SK-N-SH (cell line): ENCODE measurements at regions not wholly inside any gene's neighbourhood (a gene's known extent, or its start where the extent isn't known, plus 50 kb on each side); places are given as distances from the start of the nearest gene placed in this dataset.

Source experiments
- CTCF ChIA-PET: fragments of 300-600, 350-600 bp; formaldehyde crosslinking; extraction: SDS; loops from one replicate; lab custom pipeline; 2021; lab: Yijun Ruan, JAX
- POLR2A ChIA-PET: fragments of 350-600 bp; sonication (Branson Sonifier 250); formaldehyde crosslinking; extraction: SDS; loops from one replicate; lab custom pipeline; 2020; ENCODE audit warnings: antibody characterized with exemption, inconsistent platforms; lab: Yijun Ruan, JAX
- DNase-seq: peaks from one replicate; pipeline ENCODE4 v3.0.0; 2012
- H2AFZ ChIP-seq: fragments of 200-600 bp; sonication (generic); 2 replicates; pipeline ENCODE4 v1.8.1; 2016; ENCODE audit warnings: antibody characterized with exemption, mild to moderate bottlenecking, low read depth
- H3F3A ChIP-seq: fragments of 200-600 bp; sonication (generic); replicated peaks from 2 replicates; pipeline ENCODE3; 2016; ENCODE audit warnings: antibody characterized with exemption, mild to moderate bottlenecking; ENCODE audit not compliant: insufficient read depth
- H3K27ac ChIP-seq, 2 experiments: fragments of 200-500 bp in 1 of 2; fragments of 200-600 bp in 1 of 2; sonication (Bioruptor generic) in 1 of 2; sonication (generic), shearing (Covaris generic) in 1 of 2; 2 replicates each; pipeline versions ENCODE4 v1.5.1 to v1.6.1; 2014 to 2016; ENCODE audit warnings: low read depth in 2 of 2, inconsistent platforms in 1 of 2, low read length in 1 of 2, mild to moderate bottlenecking in 1 of 2, mixed read lengths in 1 of 2
- H3K27me3 ChIP-seq: fragments of 200-600 bp; sonication (generic), shearing (Covaris generic); 2 replicates; pipeline ENCODE4 v1.6.1; 2016; ENCODE audit warnings: mixed run types; ENCODE audit not compliant: insufficient read depth
- H3K36me3 ChIP-seq, 2 experiments: fragments of 200-500 bp in 1 of 2; fragments of 200-600 bp in 1 of 2; sonication (Bioruptor generic) in 1 of 2; sonication (generic) in 1 of 2; replicated peaks in 1 of 2; 2 replicates each; pipeline versions ENCODE3 to v1.5.1; 2014 to 2016; ENCODE audit warnings: low read length in 1 of 2, mild to moderate bottlenecking in 1 of 2; ENCODE audit not compliant: insufficient read depth in 2 of 2, control insufficient read depth in 1 of 2
- H3K4me1 ChIP-seq, 2 experiments: fragments of 200-500 bp in 1 of 2; fragments of 200-600 bp in 1 of 2; sonication (Bioruptor generic) in 1 of 2; sonication (generic), shearing (Covaris generic) in 1 of 2; 2 replicates each; pipeline versions ENCODE4 v1.5.1 to v1.6.1; 2014 to 2016; ENCODE audit warnings: low read depth in 1 of 2, low read length in 1 of 2, mixed run types in 1 of 2; ENCODE audit not compliant: insufficient read depth in 2 of 2, control insufficient read depth in 1 of 2
- H3K4me2 ChIP-seq: fragments of 200-600 bp; sonication (generic), shearing (Covaris generic); 2 replicates; pipeline ENCODE4 v1.6.1; 2017; ENCODE audit warnings: mixed run types
- H3K4me3 ChIP-seq, 2 experiments: fragments of 200-500 bp in 1 of 2; fragments of 200-600 bp in 1 of 2; sonication (Bioruptor generic) in 1 of 2; sonication (generic), shearing (Covaris generic) in 1 of 2; 2 replicates each; pipeline versions ENCODE4 v1.5.1 to v1.8.1; 2014 to 2016; ENCODE audit warnings: low read depth in 2 of 2, inconsistent platforms in 1 of 2, low read length in 1 of 2, mild to moderate bottlenecking in 1 of 2, mixed read lengths in 1 of 2, moderate library complexity in 1 of 2
- H3K79me2 ChIP-seq: fragments of 200-600 bp; sonication (generic); 2 replicates; pipeline ENCODE4 v1.8.1; 2017; ENCODE audit warnings: mild to moderate bottlenecking; ENCODE audit not compliant: insufficient read depth
- H3K9ac ChIP-seq: fragments of 200-600 bp; sonication (generic); 2 replicates; pipeline ENCODE4 v1.6.1; 2017; ENCODE audit warnings: mixed run types
- H3K9me2 ChIP-seq: fragments of 200-600 bp; sonication (generic); 2 replicates; pipeline ENCODE4 v1.6.1; 2017; ENCODE audit warnings: mixed run types
- H3K9me3 ChIP-seq: fragments of 200-600 bp; sonication (generic); 2 replicates; pipeline ENCODE4 v1.6.1; 2017; ENCODE audit warnings: mixed run types, mild to moderate bottlenecking, moderate library complexity
- H4K20me1 ChIP-seq: fragments of 200-600 bp; sonication (generic); 2 replicates; pipeline ENCODE4 v1.6.1; 2017; ENCODE audit warnings: mild to moderate bottlenecking, mixed run types; ENCODE audit not compliant: insufficient read depth
- ELF1 ChIP-seq: IDR thresholded peaks from 2 replicates; pipeline ENCODE4 v1.4.0; 2012
- EZH2phosphoT487 ChIP-seq: fragments of 200-600 bp; sonication (generic); IDR thresholded peaks from 2 replicates; pipeline ENCODE4 v1.6.1; 2017; ENCODE audit warnings: low read depth, mixed run types, mild to moderate bottlenecking, antibody characterized with exemption, moderate library complexity, borderline replicate concordance
- FOSL2 ChIP-seq: IDR thresholded peaks from 2 replicates; pipeline ENCODE4 v1.4.0; 2012; ENCODE audit warnings: low read depth, mild to moderate bottlenecking, moderate library complexity, borderline replicate concordance
- FOXM1 ChIP-seq: IDR thresholded peaks from 2 replicates; pipeline ENCODE4 v1.4.0; 2012; ENCODE audit warnings: low read depth, mild to moderate bottlenecking
- GABPA ChIP-seq: IDR thresholded peaks from 2 replicates; pipeline ENCODE4 v1.4.0; 2012; ENCODE audit warnings: low read depth, mild to moderate bottlenecking
- GATA2 ChIP-seq: sonication (generic); formaldehyde crosslinking; IDR thresholded peaks from 2 replicates; pipeline ENCODE4 v1.5.0; 2020; ENCODE audit warnings: mild to moderate bottlenecking, missing genetic modification reagents
- IRF3 ChIP-seq: fragments of 150-350 bp; IDR thresholded peaks from 2 replicates; pipeline ENCODE4 v1.6.1; 2016; ENCODE audit warnings: mild to moderate bottlenecking, low read depth, low read length
- MXI1 ChIP-seq: IDR thresholded peaks from 2 replicates; pipeline ENCODE4 v1.6.1; 2012; ENCODE audit warnings: mild to moderate bottlenecking, low read depth, low read length, improper control_type of control experiment
- NRF1 ChIP-seq: IDR thresholded peaks from 2 replicates; pipeline ENCODE4 v1.6.1; 2012; ENCODE audit warnings: low read depth, mild to moderate bottlenecking, low read length
- PBX3 ChIP-seq: IDR thresholded peaks from 2 replicates; pipeline ENCODE4; 2012
- RAD21 ChIP-seq: IDR thresholded peaks from 2 replicates; pipeline ENCODE4 v1.6.1; 2012; ENCODE audit warnings: mild to moderate bottlenecking, low read length
- REST ChIP-seq: IDR thresholded peaks from 2 replicates; pipeline ENCODE4 v1.6.1; 2012; ENCODE audit warnings: mild to moderate bottlenecking, low read depth, low read length, moderate library complexity
- RFX5 ChIP-seq: IDR thresholded peaks from 2 replicates; pipeline ENCODE4 v1.6.1; 2012; ENCODE audit warnings: mild to moderate bottlenecking, improper control_type of control experiment, low read length
- SMC3 ChIP-seq: IDR thresholded peaks from 2 replicates; pipeline ENCODE4 v1.6.1; 2012; ENCODE audit warnings: low read depth, low read length, improper control_type of control experiment
- TEAD4 ChIP-seq: IDR thresholded peaks from 2 replicates; pipeline ENCODE4 v1.4.0; 2012; ENCODE audit warnings: mild to moderate bottlenecking, borderline replicate concordance; ENCODE audit not compliant: insufficient read depth
- USF1 ChIP-seq: IDR thresholded peaks from 2 replicates; pipeline ENCODE4 v1.4.0; 2012; ENCODE audit warnings: low read depth, borderline replicate concordance
- YY1 ChIP-seq: IDR thresholded peaks from 2 replicates; pipeline ENCODE4 v1.4.0; 2012; ENCODE audit warnings: low read depth, mild to moderate bottlenecking
- ZBTB33 ChIP-seq: IDR thresholded peaks from 2 replicates; pipeline ENCODE4 v1.4.0; 2012; ENCODE audit warnings: low read depth, borderline replicate concordance
- WGBS: methylation state at CpG from one replicate; pipeline ENCODE4 v1.1.6; 2017; ENCODE audit warnings: low lambda C conversion rate; 5-methylcytosine and 5-hydroxymethylcytosine counted together

GRCh38 chr2:145360129-145360790, 840.3 kb upstream of the ZEB2 start:
- ChIA-PET CTCF (no interaction called here), POLR2A (no interaction called here)
- Histone ChIP-seq H3K36me3 (no peaks in the 10 kb centered on the region), H3K4me2 (no peak overlapping the region), H3K79me2 (no peaks in the 10 kb centered on the region), H3K9ac (no peak overlapping the region), H3K27me3 (no peaks in the 10 kb centered on the region), H3K9me3 (no peaks in the 10 kb centered on the region), H3K4me3 (no peak overlapping the region), H3F3A (peaks cover 6% of the 10 kb centered on the region), H3K27ac (no peak overlapping the region), H4K20me1 (no peaks in the 10 kb centered on the region), H2AFZ (no peak overlapping the region), H3K9me2 (no peaks in the 10 kb centered on the region), H3K4me1 (no peaks in the 10 kb centered on the region)
- TF ChIP-seq GABPA, result no peak
- TF ChIP-seq MXI1, result no peak
- no peak for TF ChIP-seq RAD21
- TF ChIP-seq YY1, result no peak
- TF ChIP-seq FOXM1, result no peak
- no peak for TF ChIP-seq ZBTB33
- TF ChIP-seq NRF1, result no peak
- TF ChIP-seq TEAD4, result no peak
- no peak for TF ChIP-seq SMC3
- TF ChIP-seq ELF1, result no peak
- TF ChIP-seq IRF3, result no peak
- TF ChIP-seq FOSL2, result no peak
- no peak for TF ChIP-seq EZH2phosphoT487
- TF ChIP-seq PBX3, result no peak
- TF ChIP-seq RFX5, result no peak
- TF ChIP-seq GATA2 (CRISPR knock-in tag), result no peak
- TF ChIP-seq USF1, result no peak
- TF ChIP-seq REST, result no peak
- 95% methylated on average over 7 of the region's 7 CpGs for WGBS
- DNase-seq, result no peak
